ENCODE measurements at regions not wholly inside any gene's neighbourhood (a gene's known extent, or its start where the extent isn't known, plus 50 kb on each side); places are given as distances from the start of the nearest gene placed in this dataset.
"Not testable (repeated sequence)": the region's sequence is repeated elsewhere in the genome, so short reads cannot be mapped to it uniquely, and the experiment has no call there.

DNA sequence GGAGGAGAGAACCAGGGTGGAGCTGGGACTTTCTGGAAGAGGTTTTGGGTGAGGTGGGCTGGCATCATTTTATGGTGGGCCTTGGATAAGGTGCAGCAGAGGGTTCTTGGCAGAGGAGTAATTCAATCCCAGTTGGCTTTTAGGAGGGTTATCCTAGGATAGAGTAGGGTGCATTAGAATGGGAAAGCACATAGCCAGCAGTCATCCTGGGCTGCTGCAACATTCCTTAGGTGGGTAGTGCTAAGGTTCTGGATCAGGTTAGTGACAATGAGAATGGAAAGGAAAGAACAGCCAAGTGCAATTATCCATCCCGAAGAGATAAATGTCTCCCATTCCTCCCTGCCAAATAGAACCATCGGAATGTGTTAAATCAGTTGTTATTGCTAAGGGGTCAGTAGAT lies 157.3 kb upstream of the SPRED2 start:
- no peak for FAIRE-seq

DNA sequence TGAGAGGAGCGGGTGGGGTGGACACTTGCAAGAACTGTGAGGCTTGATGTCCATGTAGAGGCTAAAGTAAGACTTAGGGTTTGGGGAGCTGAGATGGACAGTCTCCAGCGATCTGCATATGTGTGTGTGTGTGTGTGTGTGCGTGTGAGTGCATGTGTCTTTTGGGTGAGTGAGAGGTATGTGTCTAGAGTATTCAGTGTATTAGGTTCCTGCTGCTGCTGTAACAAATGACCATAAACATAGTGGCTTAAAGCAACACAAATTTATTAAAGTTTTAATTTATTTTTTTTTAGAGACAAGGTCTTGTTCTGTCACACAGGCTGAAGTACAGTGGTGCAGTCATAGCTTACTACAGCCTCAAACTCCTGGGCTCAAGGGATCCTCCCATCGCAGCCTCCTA lies 155.4 kb upstream of the SPRED2 start:
- FAIRE-seq: no peak

DNA sequence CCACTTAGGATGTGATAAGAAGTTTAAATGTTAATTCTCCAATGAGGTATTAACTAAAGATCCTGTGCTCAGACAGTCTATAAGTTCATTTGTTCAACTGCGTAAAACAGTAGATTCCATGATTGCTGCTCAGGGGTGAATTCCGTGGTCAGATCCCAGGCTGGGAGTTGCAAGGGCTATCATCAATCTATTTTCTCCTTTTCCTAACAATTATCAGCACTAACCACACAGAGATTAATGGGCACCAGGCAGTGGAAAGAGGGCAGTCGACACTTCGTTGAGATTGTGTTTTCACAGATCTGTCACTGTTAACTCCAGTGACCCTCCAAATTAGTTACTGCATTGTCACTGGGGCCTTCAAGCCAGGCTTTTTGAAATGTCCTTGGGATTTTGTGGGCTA lies 154.1 kb upstream of the SPRED2 start:
- no peak for FAIRE-seq

DNA sequence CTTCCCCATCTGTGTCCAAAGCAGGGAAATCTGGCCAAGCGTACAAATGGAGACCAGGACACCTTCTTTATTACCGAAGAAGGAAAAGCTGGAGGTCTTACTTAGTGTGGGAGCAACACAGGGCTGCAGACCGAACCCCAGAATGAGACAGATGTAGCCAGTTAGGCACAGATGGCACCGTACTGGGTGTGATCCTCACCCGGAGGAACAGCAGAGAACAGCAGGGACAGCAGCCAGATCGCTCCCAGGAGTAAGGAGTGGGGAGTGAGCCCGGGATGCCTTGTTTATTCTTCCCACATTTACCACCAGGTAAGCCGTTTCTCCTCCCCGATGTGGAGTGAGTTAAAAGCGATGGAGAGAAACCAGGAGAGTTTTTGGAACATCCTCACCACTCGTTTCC lies 150.7 kb upstream of the SPRED2 start:
- no peak for FAIRE-seq

DNA sequence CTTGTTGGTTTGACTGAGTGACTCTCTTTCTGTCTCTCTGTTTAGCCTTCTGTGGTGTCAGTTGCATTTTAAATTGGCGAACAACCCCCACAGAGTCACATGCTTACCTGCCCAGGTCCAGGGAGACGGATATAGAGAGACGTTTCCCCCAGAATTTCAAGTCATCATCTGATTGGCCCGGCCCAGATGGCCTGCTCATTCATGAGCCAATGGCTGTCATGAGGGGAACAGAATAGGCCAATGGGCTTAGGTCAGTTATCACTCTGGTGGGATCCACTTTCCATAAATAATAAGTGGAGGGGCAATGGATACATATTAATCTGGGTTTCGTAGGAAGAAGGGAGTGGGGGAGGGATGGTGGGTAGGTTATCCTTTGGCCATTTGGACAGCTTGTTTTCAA lies 150.0 kb upstream of the SPRED2 start:
- no peak for FAIRE-seq

DNA sequence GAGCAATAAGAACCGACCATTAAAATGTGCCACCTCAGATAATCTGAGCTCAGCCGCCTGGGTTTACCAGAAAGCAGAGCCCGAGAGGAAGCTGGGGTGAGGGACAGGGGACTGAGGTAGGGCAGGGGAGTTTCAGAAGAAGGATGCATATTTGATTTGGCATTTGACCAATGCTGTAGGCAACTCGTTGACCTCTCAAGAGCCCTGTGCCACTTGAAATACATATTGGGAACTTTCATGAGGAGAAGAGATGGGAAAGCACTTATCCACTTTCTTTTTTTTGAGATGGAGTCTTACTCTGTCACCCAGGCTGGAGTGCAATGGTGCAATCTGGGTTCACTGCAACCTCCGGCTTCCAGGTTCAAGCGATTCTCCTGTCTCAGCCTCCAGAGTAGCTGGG lies 148.4 kb upstream of the SPRED2 start:
- FAIRE-seq: no peak

DNA sequence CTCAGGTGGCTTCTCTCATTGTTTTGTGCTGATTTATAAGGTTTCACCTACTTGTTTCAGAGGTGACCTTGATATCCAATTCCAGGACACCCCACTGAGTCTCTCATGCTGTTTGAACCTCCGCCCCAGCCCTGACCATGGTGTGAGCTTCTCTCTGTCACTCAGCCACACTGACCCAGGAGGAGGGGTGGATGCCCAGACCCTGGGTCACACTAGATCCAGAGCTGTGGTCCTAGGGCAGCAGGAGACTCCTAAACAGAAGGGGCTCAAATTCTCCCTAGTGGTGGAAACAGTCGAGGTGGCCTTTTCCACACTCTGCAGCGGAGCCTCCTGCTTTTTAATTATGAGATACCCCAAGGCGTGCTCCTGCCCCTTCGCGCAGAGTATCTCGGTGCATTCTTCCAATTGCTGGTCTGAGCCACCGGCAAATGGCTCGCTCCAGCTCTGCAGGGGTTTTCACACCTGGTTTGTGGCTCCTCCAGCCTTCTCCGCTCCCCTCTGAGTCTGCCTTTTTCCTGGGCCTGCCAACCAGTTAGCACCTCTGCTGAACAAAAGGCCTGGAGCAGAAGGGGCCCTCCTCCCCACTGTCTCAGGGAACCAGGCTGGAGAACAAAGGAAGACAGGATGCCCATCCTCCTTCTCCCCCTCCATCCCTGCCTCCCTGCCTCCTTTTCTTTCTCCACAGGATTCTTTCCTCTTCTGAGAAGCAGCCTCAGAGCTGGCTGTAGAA lies 147.3 kb upstream of the SPRED2 start:
- no peak for FAIRE-seq

DNA sequence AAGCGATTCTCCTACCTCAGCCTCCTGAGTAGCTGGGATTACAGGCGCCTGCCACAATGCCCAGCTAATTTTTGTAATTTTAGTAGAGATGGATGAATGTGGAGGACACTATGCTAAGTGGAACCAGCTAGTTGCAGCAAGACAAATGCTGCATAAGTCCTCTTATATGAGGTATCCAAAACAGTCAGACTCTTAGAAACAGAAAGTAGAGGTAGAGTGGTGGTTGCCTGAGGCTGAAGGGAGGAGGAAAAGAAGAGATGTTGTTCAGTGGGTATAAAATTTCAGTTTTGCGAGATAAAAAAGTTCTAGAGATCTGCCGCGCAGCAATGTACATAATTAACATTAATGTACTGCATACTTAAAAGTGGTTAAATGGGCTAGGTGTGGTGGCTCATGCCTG lies 145.3 kb upstream of the SPRED2 start:
- no peak for FAIRE-seq

DNA sequence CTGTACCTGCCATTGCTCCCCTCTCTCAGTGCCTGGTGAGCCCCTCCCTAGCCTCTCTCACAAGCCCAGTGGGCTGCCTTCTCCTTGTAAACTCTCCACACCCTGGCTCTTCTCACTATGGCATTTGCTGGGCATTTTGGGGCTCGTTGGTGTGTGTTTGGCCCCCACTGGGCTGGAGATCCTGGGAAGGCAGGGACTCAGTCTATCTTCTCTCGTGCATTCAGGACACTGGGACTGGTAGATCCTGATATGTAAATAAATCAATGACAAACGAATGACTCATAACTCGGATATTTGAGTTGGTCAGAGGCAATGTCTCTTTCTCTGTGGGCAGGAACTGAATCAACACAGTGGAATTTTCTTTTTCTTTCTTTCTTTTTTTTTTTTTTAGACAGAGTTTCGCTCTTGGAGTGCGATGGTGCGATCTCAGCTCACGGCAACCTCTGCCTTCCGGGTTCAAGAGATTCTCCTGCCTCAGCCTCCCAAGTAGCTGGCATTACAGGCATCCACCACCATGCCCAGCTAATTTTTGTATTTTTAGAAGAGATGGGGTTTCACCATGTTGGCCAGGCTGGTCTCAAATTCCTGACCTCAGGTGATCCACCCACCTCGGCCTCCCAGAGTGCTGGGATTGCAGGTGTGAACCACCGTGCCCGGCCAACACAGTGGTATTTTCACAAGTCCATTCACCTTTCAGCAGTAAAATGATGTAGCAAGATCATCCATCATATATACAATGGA lies 144.6 kb upstream of the SPRED2 start:
- no peak for FAIRE-seq

DNA sequence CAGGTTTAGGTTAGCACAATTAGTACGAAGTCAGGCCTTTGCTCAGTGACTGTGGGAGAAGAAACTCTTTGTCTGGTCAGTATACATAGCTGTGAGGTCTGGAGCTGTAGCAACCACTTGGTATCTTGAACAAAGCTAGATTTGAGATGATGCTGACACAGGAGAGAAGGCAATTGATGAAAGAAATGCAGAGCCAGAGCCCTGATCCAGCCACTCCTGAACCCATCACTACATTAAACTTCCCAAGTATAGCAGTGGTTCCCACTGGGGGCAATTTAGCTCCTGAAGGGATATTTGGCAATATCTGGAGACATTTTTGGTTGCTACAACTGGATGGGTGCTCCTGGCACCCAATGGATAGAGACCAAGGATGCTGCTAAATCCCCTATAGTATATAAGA lies 143.9 kb upstream of the SPRED2 start:
- FAIRE-seq: no peak

DNA sequence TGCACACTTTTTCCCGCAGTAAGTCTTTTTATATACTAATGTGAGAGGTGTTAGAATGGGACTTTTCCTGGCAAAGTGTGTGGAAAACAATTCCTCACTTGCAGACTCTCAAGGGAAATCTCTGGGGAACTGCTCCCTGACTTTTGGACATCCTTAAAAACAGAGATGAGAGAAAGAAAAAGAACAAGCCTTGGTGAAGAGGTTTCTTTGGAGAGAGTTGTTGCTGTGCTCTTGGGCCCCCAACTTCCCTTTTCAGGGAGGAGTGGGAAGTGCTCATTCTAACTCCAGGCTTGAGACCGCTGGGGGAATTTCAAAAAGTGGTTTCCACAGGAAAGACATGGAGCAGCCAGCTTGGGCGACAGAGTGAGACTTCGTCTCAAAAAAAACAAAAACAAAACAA lies 142.6 kb upstream of the SPRED2 start:
- FAIRE-seq: no peak

DNA sequence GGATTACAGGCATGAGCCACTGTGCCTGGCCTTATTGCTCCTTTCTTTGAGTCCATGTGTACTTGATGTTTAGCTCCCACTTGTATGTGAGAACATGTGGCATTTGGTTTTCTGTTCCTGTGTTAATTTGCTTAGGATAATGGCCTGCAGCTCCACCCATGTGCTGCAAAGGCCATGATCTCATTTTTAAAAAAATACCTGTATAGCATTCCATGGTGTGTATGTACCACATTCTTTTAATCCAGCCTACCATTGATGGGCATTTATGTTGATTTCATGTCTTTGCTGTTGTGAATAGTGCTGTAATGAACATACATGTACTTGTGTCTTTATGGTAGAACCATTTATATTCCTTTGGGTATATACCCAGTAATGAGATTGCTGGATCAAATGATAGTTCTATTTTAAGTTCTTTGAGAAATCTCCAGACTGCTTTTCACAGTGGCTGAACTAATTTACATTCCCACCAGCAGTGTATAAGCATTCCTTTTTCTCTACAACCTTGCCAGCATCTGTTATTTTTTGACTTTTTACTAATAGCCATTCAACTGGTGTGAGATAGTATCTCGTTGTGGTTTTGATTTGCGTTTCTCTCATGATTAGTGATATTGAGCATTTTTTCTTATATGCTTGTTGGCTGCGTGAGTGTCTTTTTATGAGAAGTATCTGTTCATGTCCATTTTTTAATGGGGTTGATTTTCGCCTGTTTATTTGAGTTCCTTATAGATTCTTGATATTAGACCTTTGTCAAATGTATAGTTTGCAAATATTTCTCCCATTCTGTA lies 136.4 kb upstream of the SPRED2 start:
- FAIRE-seq: not testable (repeated sequence)

DNA sequence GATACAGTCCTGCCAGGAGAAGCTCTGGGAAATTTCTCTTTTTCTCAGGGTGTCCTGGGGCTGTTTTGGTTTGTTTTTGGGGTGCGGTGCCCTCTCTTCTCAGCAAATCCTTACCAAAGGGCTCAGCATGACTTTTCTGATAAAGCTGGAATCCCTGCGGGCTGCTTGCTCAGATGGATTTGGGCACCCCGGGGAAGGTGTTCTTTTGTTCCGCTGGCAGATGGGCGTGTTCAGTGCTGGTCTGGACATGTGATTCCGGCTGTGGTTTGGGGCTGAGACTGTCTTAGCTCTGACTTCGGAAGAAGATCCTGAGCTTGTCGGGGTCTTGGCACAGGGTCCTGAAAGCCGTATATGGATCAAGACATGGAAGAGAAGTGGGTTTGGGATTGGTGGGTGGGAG lies 134.2 kb upstream of the SPRED2 start:
- FAIRE-seq: no peak

DNA sequence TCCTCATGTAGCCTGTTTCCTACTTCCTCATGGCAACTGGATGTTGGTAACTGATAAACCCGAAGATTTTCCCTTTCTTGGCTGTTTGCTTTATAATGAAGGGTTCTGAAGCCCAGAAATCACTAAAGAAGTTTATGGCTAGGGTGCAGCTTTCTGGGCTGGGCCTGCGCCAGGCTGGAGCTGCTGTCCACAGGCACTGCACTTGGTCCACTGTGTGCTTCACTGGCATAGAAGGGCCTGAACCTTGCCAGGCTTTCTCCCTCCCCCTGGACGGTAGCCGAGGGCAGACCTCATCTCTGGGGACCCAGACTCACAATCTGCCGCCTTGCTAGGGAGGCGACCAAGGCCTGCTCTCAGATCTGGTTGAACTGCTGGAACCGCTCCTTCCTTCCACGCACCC lies 133.3 kb upstream of the SPRED2 start:
- FAIRE-seq: no peak

DNA sequence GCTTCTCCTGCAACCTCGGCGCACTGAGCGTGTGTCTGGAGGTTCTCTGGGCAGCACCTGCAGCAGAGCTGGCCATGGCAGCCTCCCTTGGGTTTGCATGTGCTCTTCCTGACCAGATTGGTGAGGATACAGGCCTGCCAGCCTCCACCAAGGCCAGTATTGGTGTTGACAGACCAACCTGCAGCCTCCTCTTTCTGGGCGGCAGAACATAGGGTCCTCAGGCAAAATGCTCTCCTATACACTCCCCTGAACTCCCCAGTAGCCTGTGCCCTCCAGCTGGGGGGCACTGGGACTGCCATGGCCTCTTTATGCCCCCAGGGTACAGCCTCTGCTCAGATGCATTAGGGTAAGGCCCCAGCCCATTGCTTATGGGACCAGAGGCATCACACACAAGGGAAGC lies 131.9 kb upstream of the SPRED2 start:
- FAIRE-seq: no peak

DNA sequence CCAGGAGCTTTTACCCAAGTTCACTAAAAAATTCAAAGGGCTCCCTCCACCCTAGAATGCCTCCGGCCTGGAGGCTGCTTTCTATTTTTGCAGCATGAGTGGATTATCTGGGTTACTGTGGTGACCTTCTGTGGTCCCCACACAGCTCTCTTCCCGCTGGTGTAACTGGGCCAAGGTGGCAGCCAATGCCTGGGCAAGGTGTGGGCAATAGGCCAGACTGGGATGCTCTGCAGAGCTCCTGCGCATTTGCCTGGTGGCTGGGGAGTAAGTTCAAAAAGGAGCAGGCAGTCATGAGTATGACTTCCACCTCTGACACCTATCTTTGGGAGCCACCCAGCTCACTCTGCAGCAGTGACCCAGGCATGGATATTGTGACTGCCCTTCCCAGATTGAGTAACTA lies 130.5 kb upstream of the SPRED2 start:
- FAIRE-seq: no peak

DNA sequence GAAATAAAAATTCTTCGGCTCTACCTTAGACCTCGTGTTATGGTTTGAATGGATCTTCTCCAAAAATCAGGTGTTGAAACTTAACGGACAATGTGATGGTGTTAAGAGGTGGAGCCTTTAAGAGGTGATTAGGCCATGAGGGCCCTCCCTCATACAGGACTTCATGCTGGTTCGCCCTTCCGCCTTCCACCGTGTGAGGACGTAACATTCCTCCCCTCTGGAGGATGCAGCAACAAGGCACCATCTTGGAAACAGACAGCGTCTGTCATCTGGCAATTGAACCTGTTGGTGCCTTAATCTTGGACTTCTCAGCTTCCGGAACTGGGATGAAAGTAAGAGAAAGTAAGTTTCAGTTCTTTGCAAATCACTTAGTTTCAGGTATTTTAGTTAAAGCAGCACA lies 126.3 kb upstream of the SPRED2 start:
- FAIRE-seq: no peak

DNA sequence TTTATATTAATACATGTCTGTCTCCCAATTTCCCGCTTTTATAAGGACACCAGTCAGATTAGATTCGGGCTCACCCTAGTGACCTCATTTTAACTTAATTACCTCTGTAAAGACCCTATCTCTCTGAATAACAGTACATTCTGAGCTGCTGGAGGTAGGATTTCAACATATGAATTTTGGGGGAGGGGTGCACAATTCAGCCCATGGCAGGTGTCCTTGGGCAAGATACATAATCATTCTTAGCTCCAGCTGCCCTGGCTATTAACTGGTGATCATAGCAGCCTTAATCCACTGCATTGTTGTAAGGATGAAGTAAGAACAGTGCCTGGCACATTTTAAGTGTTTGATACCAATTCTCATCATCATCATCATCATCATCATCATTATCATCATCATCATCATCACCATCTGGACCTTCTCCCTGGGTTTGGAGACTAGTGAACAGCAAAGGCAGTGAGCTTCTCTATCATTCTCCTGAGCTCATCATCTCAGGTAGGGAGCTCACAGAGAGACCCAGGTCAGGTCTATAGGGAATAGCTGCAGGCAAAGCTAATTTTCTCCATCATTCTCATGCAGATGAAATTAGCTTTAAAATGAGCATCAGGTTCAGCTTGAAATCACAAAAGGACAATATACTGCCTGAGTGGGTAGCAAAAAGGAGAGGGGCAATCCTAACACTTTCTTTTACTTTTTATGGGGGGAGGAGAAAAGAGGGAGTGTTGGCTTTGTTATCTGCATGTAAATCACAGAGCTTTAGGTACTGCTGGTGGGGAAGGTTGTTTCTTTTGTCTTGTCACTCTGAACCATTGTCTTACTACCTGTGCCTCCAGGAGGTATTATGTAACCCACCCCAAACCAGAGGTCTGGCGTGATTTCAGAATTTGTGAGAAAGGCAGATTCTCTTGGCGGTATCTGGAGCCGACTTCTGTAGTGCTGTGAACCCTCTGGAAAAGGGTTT lies 125.5 kb upstream of the SPRED2 start:
- no peak for FAIRE-seq

DNA sequence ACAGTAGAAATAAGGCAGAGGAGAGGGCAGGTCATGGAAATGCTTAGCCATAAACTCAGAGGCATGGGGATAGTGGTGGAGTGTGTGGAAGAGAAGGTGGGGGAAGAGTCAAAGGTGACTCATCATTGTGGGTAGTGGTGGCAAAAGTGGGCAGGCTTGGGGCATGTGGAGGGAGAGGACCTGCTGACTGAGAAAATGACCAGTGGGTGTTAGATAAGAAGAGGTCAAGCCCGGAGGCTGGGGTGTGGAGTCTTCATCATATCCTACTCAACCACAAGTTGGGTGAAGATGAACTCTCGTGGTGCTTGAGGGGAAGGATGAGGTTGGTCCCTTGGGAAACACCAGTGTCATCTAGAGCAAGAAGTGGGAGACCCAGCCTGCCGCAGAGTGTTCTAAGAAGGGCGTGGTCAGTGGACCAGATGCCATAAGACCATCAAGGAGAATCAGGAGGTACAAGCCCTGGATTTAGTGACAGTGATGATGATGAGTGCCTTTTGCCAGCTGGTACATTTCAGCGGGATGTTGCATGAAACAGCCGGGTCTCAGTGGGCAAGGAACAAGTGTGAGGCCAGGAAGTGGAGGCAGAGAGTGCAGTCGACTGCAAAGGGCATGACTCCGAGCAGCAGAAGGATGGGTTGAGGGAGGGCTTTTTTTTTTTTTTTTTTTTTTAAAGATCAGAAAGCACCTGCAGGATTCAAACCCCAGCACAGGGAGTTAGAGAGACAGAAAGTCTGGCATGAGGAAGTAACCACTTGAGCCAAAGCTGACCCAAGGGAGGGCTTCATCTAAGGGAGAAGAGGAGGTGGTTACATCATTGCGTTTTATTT lies 122.6 kb upstream of the SPRED2 start:
- no peak for FAIRE-seq

DNA sequence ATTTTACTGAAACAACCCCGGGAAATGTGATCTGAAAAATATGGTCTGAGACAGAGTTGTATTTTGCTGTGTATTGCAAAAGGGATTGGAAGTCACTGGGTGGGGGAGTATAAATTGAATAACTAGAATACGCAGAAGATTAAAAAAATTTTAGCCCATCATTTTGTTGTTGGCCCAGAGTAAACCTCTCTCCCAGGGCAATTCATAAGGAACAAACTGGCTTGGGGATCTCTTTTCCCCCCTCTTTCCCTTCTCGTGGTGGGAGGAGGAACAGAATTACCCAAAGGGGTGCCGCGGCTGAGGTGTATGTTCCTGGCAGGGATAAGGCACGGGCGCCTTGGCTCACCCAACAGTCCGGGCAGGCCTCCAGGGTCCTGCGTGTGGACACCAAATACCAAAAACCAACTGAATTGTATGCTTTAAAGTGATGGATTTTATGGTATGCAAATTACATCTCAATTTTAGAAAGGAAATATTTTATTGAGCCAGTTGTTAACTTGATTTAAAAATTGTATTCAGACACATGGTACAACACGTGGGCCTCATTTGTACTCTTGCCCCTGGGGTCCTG lies 121.2 kb upstream of the SPRED2 start:
- FAIRE-seq: no peak

DNA sequence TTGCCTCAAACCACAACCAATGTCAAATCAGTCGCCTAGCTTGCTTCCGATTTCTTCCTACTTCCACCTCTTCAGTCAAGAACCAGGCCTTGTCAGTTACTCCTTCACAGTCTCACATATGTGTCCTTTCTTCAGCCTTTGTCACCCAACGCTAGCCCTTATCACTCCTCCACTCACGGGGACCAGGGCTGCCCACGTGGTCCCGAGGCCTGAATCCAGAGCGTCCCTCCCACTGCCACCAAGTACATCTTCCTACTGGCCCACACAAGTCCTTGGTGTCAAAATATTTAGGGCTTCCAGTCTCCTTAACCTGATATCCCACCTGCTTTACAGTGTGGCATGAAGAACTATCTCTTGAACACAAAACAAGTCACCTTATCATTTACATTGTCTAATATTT lies 119.1 kb upstream of the SPRED2 start:
- no peak for FAIRE-seq

DNA sequence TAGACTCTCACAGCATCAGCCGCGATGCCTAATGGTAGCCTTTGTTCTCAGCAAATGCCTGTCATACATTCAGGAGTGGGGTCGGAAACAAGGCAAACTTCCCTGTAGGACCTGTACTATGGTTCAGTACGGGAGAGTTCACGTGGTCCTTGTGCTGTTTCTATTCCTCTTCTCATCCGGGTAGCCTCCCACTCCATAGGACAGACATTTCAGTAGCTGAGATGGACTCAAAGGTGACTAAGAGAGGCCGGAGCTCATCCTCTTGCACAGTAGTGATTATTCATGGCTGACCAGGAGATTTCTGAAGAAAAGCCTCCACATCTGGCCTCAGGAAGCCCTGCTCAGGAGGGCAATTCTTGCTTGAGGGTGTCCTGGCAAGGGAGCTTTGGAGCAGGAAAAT lies 117.8 kb upstream of the SPRED2 start:
- FAIRE-seq: no peak

Data from A204.1 (cell line).